ENCODE measurements at regions not wholly inside any gene's neighbourhood (a gene's known extent, or its start where the extent isn't known, plus 50 kb on each side); places are given as distances from the start of the nearest gene placed in this dataset.

DNA sequence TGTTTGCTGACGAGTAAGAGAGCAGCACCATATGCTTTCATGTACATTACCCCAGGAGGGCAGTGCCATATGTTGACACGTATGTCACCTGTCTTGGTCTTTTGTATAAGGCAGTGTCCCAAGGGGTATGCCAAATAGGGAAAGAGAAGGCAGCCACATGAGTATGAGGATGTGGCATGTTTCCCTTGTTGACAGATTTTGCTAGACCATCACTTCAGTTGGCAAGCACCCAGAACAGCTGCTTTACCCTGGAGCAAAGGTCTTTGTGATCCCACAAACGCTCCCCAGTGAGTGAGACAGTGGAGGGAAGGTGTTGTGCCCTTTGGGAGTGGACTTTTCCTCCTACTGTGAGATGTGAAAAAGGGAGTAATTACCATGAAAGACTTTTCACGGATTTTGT lies 350.1 kb downstream of the ETV1 start:
- TF ChIP-seq EZH2phosphoT487 (IDR thresholded peaks at IDR 0.05; ENCODE audit: low read depth) (no peak), CTCF (IDR thresholded peaks at IDR 0.05; ENCODE audit: low read depth, low read length) (no peak)

All from OCI-LY3 (cell line).